ENCODE measurements at regions not wholly inside any gene's neighbourhood (a gene's known extent, or its start where the extent isn't known, plus 50 kb on each side); places are given as distances from the start of the nearest gene placed in this dataset.
"Not testable (repeated sequence)": the region's sequence is repeated elsewhere in the genome, so short reads cannot be mapped to it uniquely, and the experiment has no call there.

DNA sequence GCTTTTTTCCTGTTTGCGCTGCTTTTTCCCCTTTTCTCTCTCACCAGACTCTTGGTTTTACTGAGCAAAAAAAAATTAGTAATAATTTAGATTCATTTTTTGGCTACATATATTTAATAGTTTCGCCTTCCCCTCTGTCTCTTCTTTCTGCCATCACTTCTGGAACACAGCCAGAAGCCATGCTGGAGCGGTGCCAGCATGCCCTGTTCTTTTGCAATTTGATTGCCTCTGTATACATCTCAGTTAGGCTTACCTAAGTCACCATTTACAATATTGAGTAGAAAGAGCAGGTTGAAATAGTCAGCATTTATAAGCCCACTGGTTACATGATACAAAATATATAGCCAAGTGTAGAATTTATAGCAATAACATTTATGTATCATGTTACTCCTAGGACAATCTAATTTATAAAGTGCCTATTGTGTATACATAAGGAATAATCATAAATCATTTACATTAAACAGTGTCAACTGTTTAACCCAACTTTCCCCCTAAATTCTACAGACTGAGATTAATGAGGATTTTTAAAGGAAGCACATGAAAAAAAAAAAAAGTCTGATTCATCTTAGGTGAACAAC is 413.8 kb upstream of the SOX5 start:
- H3K27ac Mint-ChIP-seq, result no peak overlapping the region
- no peaks in the 10 kb centered on the region for H3K9me3 Mint-ChIP-seq
- H3K4me3 Mint-ChIP-seq, result no peak overlapping the region
- no peaks in the 10 kb centered on the region for H3K36me3 Mint-ChIP-seq (ENCODE audit: low read depth)
- no peak for ATAC-seq (replicated peaks)
- peaks cover 8% of the 10 kb centered on the region for H3K27me3 Mint-ChIP-seq
- no peaks in the 10 kb centered on the region for H3K4me1 Mint-ChIP-seq

DNA sequence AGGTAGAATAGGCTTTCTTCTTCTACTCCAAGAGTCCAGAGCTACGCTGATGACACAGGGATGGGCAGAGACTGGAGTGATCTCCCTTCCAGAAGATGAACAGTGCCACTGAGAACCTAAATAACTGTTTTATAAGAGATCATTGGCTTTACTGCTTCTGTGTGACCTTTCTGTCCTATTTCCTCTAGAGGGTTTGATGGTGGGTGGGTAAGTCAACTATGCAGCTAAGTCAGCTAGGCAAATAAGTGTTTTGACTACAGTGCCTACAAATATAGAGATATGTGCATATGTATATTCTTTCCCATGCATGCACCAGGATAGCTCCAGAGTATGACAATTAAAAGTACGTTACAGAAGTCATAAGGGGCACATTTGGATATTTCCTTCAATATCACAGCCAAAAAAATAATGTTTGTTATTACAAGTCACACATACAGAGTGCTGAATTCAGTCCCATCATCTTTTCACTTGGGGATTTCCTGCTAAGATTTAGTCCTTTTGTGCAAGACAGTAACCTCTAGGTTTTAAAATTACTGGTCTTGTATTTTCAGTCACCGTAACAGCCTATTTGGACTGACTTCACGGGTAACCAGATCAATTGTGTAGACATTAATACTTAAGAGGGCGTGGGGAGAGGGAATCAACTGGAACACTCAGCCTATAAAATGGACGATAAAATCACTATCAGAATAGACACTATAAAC is 412.6 kb upstream of the SOX5 start:
- no peak for ATAC-seq (replicated peaks)
- Mint-ChIP-seq H3K36me3 (ENCODE audit: low read depth) (no peaks in the 10 kb centered on the region), H3K4me1 (no peaks in the 10 kb centered on the region), H3K27me3 (peaks cover 8% of the 10 kb centered on the region), H3K9me3 (peaks cover 4% of the 10 kb centered on the region), H3K27ac (no peak overlapping the region), H3K4me3 (no peak overlapping the region)

DNA sequence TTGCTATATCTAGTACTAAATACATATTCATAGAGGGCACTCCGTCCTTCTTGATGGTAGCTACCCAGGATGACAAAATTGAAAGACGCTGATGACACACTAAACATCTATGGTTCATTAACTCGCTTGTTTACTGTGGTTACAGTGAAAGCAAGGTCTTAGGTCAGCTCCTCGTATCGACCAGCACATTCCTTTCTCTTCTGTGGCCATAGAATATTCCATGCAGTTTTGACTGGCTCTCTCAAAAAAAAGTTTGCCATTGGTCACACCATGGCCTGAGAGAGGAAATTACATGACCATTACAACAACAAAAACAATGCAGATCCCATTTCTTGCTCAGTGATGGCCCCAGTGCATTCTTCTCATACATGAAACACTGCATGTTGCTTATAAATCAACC is 411.4 kb upstream of the SOX5 start:
- H3K4me3 Mint-ChIP-seq, result no peak overlapping the region
- peaks cover 8% of the 10 kb centered on the region for H3K27me3 Mint-ChIP-seq
- ATAC-seq (replicated peaks), result no peak
- no peak overlapping the region for H3K27ac Mint-ChIP-seq
- no peaks in the 10 kb centered on the region for H3K36me3 Mint-ChIP-seq (ENCODE audit: low read depth)
- H3K9me3 Mint-ChIP-seq, result peaks cover 4% of the 10 kb centered on the region
- no peaks in the 10 kb centered on the region for H3K4me1 Mint-ChIP-seq

DNA sequence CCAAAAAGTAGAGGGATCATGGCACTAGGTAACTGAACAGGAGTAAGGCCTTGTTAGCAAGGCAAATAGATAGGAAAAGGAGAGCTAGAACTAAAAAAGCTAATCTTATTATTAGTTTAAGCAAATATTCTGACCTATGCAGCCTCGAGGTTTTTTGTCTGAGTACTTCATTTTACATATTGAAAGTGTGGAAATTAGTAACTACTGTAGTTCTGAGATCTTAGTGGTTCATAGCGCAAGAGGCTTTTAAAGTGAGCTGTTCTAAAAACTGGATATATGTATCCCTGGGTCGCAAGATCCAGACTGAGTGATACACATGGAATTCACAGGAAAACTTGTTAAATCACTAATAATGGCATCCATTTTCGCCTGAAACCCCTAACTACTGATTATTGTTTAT is 411.0 kb upstream of the SOX5 start:
- H3K4me1 Mint-ChIP-seq, result no peaks in the 10 kb centered on the region
- H3K27ac Mint-ChIP-seq, result no peak overlapping the region

DNA sequence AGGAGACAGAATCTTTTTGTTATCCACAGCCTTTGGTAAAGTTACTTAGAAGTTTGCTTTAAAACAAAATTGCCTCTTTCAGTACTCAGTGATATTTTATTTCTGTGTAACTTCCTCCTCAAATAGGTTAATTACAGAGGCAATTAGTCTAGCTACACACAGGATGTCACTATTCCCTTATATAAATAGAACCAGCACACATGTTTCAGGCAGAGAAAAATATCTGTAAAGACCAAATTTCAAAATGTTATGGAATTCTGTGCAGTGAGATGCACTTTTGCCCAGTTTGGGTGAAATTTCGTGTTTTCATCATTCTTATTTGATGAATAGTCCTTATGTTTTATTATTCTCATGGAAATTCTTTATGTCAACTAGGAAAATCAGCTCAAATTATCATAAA is 410.6 kb upstream of the SOX5 start:
- Mint-ChIP-seq H3K4me3 (no peak overlapping the region), H3K27ac (no peak overlapping the region), H3K36me3 (ENCODE audit: low read depth) (no peaks in the 10 kb centered on the region), H3K27me3 (peaks cover 8% of the 10 kb centered on the region), H3K9me3 (peaks cover 4% of the 10 kb centered on the region), H3K4me1 (no peaks in the 10 kb centered on the region)
- ATAC-seq (replicated peaks), result no peak

More for the DNA sequence above, 411.0 kb upstream of the SOX5 start:
- Mint-ChIP-seq H3K27me3 (peaks cover 8% of the 10 kb centered on the region), H3K36me3 (ENCODE audit: low read depth) (no peaks in the 10 kb centered on the region), H3K9me3 (peaks cover 4% of the 10 kb centered on the region), H3K4me3 (no peak overlapping the region)
- ATAC-seq (replicated peaks), result no peak

DNA sequence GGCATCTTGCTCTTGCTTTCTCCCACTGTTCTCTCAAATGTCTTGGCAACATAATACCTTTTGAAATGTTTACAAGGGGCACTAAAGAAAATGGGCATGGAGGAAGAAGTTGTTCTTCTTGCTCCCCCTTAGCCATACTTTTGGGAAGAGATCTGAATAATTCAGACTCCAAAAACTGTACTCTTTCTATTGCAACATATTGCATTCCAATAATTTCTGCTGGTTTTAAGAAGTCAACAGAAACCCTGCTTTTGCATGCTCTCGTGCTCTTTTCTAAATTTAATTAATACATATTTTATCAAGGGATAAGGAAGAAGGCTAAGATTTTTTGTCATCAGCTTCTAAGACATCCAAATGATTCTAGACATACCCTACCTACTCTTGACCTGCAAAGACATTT is 409.9 kb upstream of the SOX5 start:
- no peak for ATAC-seq (replicated peaks)
- no peaks in the 10 kb centered on the region for H3K4me1 Mint-ChIP-seq
- H3K9me3 Mint-ChIP-seq, result peaks cover 4% of the 10 kb centered on the region
- peaks cover 8% of the 10 kb centered on the region for H3K27me3 Mint-ChIP-seq
- no peak overlapping the region for H3K4me3 Mint-ChIP-seq
- H3K27ac Mint-ChIP-seq, result no peak overlapping the region
- no peaks in the 10 kb centered on the region for H3K36me3 Mint-ChIP-seq (ENCODE audit: low read depth)

DNA sequence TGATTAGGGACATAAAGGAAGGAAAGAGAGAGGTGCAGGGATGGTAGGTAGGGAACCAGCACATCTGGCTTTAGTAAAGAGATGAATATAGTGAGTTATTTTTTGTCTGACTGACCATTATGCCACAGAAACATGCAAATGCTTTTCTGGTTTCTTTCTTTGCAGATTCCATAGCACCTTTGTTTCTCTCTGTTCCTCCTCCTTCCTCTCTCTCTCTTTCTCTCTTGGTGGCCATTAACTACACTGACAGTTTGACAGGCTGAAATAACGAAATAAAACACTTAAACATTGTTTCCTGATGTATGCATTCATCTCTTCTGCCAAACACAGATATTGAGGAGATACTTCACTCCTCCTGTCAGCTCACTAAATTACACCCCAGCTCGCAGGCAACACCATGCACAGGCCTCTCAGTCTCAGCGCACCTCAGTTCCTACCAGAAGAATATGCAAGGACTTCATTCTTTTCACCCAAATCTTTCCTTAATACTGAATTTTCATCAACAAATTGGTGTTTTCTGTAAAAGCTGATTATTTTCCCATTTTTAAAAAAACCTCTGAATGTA is 406.9 kb upstream of the SOX5 start:
- H3K27me3 Mint-ChIP-seq, result peaks cover 11% of the 10 kb centered on the region
- H3K4me3 Mint-ChIP-seq, result no peak overlapping the region
- no peak for ATAC-seq (replicated peaks)
- peaks cover 4% of the 10 kb centered on the region for H3K9me3 Mint-ChIP-seq
- no peaks in the 10 kb centered on the region for H3K36me3 Mint-ChIP-seq (ENCODE audit: low read depth)
- H3K27ac Mint-ChIP-seq, result no peak overlapping the region
- H3K4me1 Mint-ChIP-seq, result no peaks in the 10 kb centered on the region

DNA sequence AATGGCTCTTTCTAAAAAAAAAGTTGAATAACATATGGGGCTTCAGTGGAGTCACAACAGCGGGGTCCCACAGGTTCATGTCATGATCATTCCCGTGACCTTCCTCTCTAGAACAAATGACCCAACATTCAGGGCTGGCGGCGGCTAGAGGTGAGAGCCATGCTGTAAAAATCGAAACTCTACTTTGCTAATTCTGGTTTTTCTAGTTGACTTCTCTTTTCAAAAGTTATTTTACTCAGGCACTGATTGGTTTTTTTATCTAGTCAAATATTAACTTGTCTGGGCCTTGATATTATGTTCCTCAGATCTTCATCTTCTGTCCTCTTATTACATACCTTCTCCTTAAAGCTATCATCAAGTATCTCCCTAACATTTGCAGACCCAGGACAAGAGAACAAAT is 402.9 kb upstream of the SOX5 start:
- peaks cover 12% of the 10 kb centered on the region for H3K9me3 Mint-ChIP-seq
- ATAC-seq (replicated peaks), result no peak
- H3K27ac Mint-ChIP-seq, result no peak overlapping the region
- H3K36me3 Mint-ChIP-seq (ENCODE audit: low read depth), result no peaks in the 10 kb centered on the region
- H3K27me3 Mint-ChIP-seq, result peaks cover 3% of the 10 kb centered on the region
- H3K4me3 Mint-ChIP-seq, result no peak overlapping the region
- no peaks in the 10 kb centered on the region for H3K4me1 Mint-ChIP-seq

DNA sequence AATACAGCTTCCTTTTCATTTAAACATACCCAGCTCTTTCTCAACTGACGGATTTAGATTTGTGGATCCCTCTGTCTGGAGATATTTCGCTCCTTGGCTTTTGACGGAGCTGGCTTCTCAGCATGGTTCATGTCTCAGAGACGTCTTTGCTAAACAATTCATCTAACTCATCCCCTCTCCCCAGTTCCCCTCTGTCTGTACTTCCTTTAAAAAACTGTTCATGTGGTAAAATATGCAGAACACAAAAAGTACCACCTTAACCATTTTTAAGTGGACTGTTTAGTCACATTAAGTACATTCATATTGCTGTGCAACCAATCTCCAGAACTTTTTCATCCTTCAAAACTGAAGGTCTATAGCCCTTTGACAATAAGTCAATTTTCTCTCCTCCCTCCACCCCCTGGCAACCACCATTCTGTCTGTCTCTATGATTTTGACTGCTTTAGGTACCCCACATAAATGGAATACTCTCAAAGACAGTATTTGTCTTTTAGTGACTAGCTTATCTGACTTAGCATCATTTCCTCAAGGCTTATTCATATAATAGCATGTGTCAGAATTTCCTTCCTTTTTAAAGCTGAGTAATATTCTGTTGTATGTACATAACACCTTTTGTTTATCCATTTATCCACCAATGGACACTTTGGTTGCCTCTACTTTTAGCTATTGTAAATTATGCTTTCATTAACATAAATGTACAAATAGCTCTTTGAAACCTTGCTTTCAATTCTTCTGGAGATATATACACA is 399.8 kb upstream of the SOX5 start:
- H3K4me1 Mint-ChIP-seq, result no peaks in the 10 kb centered on the region
- peaks cover 8% of the 10 kb centered on the region for H3K9me3 Mint-ChIP-seq
- no peaks in the 10 kb centered on the region for H3K36me3 Mint-ChIP-seq (ENCODE audit: low read depth)
- no peak for ATAC-seq (replicated peaks)
- H3K27me3 Mint-ChIP-seq, result peaks cover 3% of the 10 kb centered on the region
- no peak overlapping the region for H3K27ac Mint-ChIP-seq
- H3K4me3 Mint-ChIP-seq, result no peak overlapping the region

DNA sequence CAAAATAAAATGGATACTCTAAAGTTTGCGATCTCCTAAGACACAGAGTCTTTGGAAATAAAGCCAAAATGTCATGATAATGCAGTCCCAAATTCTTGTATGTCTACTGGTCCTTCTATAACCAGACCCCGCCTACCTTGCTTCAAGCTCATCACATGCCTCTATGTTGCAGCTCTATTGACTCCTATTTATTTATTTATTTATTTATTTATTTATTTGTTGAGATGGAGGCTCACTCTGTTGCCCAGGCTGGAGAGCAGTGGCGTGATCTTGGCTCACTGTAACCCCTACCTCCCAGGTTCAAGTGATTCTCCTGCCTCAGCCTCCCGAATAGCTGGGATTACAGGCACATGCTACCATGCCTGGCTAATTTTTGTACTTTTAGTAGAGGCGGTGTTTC is 398.7 kb upstream of the SOX5 start:
- H3K4me1 Mint-ChIP-seq; H3K9me3 Mint-ChIP-seq; H3K4me3 Mint-ChIP-seq; ATAC-seq (replicated peaks); H3K27me3 Mint-ChIP-seq; H3K36me3 Mint-ChIP-seq (ENCODE audit: low read depth); H3K27ac Mint-ChIP-seq: not testable (repeated sequence)

DNA sequence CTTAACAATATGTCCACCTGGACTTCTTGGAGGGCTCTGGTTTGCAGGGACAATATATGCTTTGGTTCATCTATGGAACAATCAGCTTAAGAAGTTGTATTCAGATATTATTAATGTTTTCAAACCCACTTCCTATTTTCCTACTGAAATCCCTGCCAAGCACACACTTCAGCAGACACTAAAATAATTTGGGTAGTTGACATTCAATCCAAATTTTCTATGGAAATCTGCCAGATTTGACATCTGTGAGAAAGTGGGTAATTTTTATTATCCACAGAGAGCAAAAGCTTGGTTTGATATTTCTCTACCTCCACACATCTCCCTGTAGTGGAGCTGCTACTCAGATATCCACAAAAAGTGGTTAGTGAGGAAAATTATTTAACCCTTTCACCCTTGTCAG is 378.8 kb upstream of the SOX5 start:
- no peaks in the 10 kb centered on the region for H3K4me1 Mint-ChIP-seq
- no peaks in the 10 kb centered on the region for H3K36me3 Mint-ChIP-seq (ENCODE audit: low read depth)
- no peaks in the 10 kb centered on the region for H3K27me3 Mint-ChIP-seq
- H3K27ac Mint-ChIP-seq, result no peak overlapping the region
- no peak overlapping the region for H3K4me3 Mint-ChIP-seq
- ATAC-seq (replicated peaks), result no peak
- H3K9me3 Mint-ChIP-seq, result peaks cover 11% of the 10 kb centered on the region

DNA sequence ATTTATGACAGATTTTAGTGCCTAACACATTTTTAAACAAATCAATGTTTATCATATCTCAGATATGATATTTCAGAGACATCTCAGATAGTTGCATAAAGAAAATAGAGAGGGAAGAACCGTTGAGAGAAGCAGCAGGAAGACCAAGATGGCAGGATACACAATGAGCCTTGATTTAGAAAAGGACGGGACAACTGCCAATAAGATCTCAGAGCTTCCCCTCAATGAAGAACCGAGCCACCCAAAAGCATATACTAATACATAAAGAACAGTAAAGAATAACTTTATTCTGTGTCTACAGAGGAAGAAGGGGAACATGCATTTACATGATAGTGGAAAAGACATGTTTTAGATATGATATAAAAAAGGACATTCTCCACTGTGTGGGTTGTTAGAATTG is 375.9 kb upstream of the SOX5 start:
- ATAC-seq (replicated peaks), result no peak
- Mint-ChIP-seq H3K4me1 (no peaks in the 10 kb centered on the region), H3K9me3 (peaks cover 11% of the 10 kb centered on the region), H3K4me3 (no peak overlapping the region), H3K27ac (no peak overlapping the region), H3K36me3 (ENCODE audit: low read depth) (no peaks in the 10 kb centered on the region), H3K27me3 (no peaks in the 10 kb centered on the region)

DNA sequence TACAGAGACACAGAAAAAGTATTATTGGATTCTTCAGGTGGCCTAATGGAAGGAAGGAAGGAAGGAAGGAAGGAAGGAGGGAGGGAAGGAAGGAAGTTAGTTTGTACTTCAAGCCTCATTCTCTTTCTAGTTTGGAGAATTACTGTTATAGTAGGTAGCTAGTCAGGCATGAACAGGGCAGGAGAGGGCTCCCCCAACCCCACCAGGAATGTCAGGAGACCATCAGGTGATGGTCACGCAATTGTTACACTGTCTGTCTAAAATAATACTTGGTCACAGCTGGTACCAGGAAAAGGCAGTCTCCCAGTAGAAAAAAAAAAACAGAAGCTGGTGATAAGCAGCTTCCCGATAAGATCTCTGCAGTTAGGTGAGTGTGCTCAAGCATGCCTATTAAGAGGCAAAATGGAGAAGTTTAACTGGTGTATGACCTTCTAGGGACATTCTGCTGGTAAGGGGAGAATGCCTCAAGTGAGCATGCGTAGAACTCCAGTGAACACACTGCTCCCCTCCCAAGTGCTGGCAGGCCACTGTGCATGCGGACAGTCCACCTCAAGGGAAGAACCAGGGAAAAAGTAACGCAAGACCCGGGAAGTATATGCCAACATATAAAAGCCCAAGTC is 358.4 kb upstream of the SOX5 start:
- peaks cover 13% of the 10 kb centered on the region for H3K9me3 Mint-ChIP-seq
- ATAC-seq (replicated peaks), result no peak
- H3K4me3 Mint-ChIP-seq, result no peak overlapping the region
- H3K27me3 Mint-ChIP-seq, result no peaks in the 10 kb centered on the region
- no peak overlapping the region for H3K27ac Mint-ChIP-seq
- H3K36me3 Mint-ChIP-seq (ENCODE audit: low read depth), result no peaks in the 10 kb centered on the region
- no peaks in the 10 kb centered on the region for H3K4me1 Mint-ChIP-seq

DNA sequence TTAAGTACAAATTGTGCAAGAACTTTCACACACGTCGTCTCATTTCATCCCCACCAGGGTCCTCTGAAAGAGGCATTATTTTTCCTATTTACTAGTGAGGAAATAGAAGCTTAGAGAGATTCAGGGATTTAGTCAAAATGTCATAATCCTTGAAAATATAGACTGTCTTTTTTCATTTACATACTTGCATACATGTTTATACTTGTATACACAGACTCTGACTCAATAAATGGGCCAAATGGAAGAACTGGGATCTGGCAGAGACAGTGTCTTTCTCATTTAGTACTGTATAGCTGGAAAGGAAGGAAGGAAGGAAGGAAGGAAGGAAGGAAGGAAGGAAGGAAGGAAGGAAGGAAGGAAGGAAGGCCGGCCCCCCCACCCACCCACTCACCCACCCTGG is 357.7 kb upstream of the SOX5 start:
- ATAC-seq (replicated peaks), result no peak
- H3K4me1 Mint-ChIP-seq, result no peaks in the 10 kb centered on the region
- no peaks in the 10 kb centered on the region for H3K36me3 Mint-ChIP-seq (ENCODE audit: low read depth)
- no peaks in the 10 kb centered on the region for H3K27me3 Mint-ChIP-seq
- H3K27ac Mint-ChIP-seq, result no peak overlapping the region
- no peak overlapping the region for H3K4me3 Mint-ChIP-seq
- peaks cover 13% of the 10 kb centered on the region for H3K9me3 Mint-ChIP-seq

DNA sequence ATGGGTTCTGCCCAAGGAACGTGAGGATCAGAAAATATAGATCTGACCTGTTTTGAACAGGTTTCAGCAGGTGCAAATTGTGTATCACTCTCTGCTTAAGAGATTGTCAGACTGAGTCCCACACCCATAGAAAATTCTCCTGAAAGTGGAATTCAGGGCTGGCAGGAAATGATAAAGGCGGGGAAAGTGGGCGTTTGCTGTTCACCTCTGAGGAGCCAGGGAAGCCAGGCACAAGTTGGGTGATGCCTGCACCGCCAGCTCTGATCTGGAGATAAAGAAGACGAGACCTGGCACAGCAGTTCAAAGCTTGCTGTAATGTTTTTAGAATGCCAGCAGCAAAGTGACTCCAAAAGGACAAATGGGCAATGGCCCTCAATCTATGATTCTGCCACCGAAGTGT is 356.5 kb upstream of the SOX5 start:
- H3K27ac Mint-ChIP-seq, result no peak overlapping the region
- H3K36me3 Mint-ChIP-seq (ENCODE audit: low read depth), result no peaks in the 10 kb centered on the region
- H3K9me3 Mint-ChIP-seq, result peaks cover 13% of the 10 kb centered on the region
- ATAC-seq (replicated peaks), result no peak
- H3K4me1 Mint-ChIP-seq, result no peaks in the 10 kb centered on the region
- H3K27me3 Mint-ChIP-seq, result no peaks in the 10 kb centered on the region
- no peak overlapping the region for H3K4me3 Mint-ChIP-seq

Data from activated T-helper 17 cell treated with anti-CD3 and anti-CD28 coated beads, Interleukin-2, amount 50 U/mL, for 72 hours (primary cell).